ENCODE measurements at regions not wholly inside any gene's neighbourhood (a gene's known extent, or its start where the extent isn't known, plus 50 kb on each side); places are given as distances from the start of the nearest gene placed in this dataset.

DNA sequence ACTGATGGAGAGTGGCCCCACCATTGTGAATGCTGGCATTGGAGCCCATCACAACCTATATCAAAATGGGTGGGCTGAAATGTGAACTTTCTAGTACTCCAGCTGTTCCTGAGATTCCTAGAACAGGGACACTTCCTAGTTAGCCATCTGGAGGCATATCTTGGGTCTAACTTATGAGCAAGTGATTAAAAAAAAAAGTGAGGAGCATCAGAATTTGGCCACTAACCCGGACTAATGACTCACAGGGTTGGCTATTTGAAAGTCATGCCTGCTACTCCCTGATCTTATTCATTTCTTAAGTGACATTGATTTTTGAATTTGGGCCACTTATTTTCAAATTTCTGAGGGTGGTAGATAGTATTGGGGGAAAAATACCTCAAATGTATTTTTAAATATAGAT is 216.6 kb downstream of the HRH4 start:
- no peak overlapping the region for H3K27ac Mint-ChIP-seq (ENCODE audit: unreplicated experiment)
- TF ChIP-seq, protein P1, sequence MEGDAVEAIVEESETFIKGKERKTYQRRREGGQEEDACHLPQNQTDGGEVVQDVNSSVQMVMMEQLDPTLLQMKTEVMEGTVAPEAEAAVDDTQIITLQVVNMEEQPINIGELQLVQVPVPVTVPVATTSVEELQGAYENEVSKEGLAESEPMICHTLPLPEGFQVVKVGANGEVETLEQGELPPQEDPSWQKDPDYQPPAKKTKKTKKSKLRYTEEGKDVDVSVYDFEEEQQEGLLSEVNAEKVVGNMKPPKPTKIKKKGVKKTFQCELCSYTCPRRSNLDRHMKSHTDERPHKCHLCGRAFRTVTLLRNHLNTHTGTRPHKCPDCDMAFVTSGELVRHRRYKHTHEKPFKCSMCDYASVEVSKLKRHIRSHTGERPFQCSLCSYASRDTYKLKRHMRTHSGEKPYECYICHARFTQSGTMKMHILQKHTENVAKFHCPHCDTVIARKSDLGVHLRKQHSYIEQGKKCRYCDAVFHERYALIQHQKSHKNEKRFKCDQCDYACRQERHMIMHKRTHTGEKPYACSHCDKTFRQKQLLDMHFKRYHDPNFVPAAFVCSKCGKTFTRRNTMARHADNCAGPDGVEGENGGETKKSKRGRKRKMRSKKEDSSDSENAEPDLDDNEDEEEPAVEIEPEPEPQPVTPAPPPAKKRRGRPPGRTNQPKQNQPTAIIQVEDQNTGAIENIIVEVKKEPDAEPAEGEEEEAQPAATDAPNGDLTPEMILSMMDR (IDR thresholded peaks at IDR 0.05) = no peak
- H3K9me3 Mint-ChIP-seq (ENCODE audit: low read depth) = peaks cover 7% of the 10 kb centered on the region
- H3K4me3 Mint-ChIP-seq (ENCODE audit: unreplicated experiment) = no peak overlapping the region
- no peaks in the 10 kb centered on the region for H3K4me1 Mint-ChIP-seq (ENCODE audit: low read depth)
- no peak for DNase-seq (ENCODE audit: low spot score)
- peaks cover 25% of the 10 kb centered on the region for H3K27me3 Mint-ChIP-seq (ENCODE audit: low read depth)
- no peaks in the 10 kb centered on the region for H3K36me3 Mint-ChIP-seq (ENCODE audit: low read depth)

DNA sequence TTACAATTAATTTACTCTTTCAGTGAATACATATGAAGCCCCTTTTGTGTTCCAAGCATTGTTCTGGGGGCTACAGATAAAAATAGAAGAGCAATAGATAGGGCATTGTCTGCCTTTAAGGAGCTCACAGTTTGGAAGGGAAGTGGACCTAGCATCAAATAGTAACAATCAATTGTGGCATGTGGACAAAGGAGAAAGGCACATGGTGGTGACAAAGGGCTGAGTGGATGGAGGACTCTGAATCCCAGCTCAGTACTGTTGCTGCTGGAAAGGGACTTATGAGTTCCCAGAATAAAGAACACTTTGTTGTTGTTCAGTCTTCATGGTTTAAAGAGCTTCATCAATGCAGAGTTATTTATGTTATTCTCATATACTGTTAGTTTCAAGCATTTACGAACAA is 217.7 kb downstream of the HRH4 start:
- no peak for DNase-seq (ENCODE audit: low spot score)
- no peak overlapping the region for H3K4me3 Mint-ChIP-seq (ENCODE audit: unreplicated experiment)
- no peak overlapping the region for H3K27ac Mint-ChIP-seq (ENCODE audit: unreplicated experiment)
- H3K9me3 Mint-ChIP-seq (ENCODE audit: low read depth) = peaks cover 7% of the 10 kb centered on the region
- no peaks in the 10 kb centered on the region for H3K4me1 Mint-ChIP-seq (ENCODE audit: low read depth)
- TF ChIP-seq, protein P1 (IDR thresholded peaks at IDR 0.05) = no peak
- H3K36me3 Mint-ChIP-seq (ENCODE audit: low read depth) = no peaks in the 10 kb centered on the region
- peaks cover 25% of the 10 kb centered on the region for H3K27me3 Mint-ChIP-seq (ENCODE audit: low read depth)

DNA sequence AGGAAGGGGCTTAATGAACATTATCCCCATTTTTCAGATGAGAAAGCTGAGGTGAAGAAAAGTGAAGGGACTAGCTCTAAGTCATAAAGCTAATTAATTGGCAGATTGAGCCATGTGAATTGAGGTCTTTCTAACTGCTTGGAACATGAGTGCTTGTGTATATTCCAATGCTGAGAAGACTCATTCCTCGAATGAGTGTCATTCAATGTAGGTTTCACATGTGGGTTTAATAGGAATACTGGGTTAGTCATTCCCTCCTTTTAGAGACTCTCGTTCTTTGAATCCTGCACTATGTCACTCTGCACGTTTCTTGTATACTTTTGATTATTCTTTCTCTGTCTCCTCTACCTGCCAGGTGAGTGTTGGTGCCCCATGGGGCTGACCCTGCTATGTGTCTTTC is 218.2 kb downstream of the HRH4 start:
- TF ChIP-seq, protein P1 (IDR thresholded peaks at IDR 0.05) = no peak
- H3K4me3 Mint-ChIP-seq (ENCODE audit: unreplicated experiment) = no peak overlapping the region
- H3K4me1 Mint-ChIP-seq (ENCODE audit: low read depth) = no peaks in the 10 kb centered on the region
- DNase-seq (ENCODE audit: low spot score) = no peak
- H3K27ac Mint-ChIP-seq (ENCODE audit: unreplicated experiment) = no peak overlapping the region
- peaks cover 22% of the 10 kb centered on the region for H3K27me3 Mint-ChIP-seq (ENCODE audit: low read depth)
- no peaks in the 10 kb centered on the region for H3K36me3 Mint-ChIP-seq (ENCODE audit: low read depth)
- H3K9me3 Mint-ChIP-seq (ENCODE audit: low read depth) = peaks cover 7% of the 10 kb centered on the region

DNA sequence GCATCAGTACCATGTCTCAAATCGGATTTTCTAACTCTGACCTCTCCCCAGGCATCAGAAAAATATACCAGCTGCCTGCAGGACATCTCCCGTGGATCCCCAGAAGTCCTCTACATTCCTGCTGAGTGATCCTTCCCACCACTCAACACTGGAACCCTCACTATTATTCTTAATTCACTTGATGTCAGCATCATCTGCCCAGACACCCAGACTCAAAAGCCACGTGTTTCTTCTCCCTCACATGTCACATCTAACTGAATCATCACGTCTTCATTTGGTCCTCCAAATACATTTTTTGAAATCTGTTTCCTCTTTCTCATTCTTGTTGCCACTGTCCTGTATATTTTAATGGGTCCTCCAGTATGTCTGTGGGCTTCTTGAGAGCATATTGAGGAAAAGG is 218.6 kb downstream of the HRH4 start:
- Mint-ChIP-seq H3K9me3 (ENCODE audit: low read depth) (peaks cover 10% of the 10 kb centered on the region), H3K4me3 (ENCODE audit: unreplicated experiment) (no peak overlapping the region), H3K36me3 (ENCODE audit: low read depth) (no peaks in the 10 kb centered on the region), H3K27me3 (ENCODE audit: low read depth) (peaks cover 19% of the 10 kb centered on the region), H3K4me1 (ENCODE audit: low read depth) (no peaks in the 10 kb centered on the region), H3K27ac (ENCODE audit: unreplicated experiment) (no peak overlapping the region)
- TF ChIP-seq, protein P1 (IDR thresholded peaks at IDR 0.05) = no peak
- no peak for DNase-seq (ENCODE audit: low spot score)

DNA sequence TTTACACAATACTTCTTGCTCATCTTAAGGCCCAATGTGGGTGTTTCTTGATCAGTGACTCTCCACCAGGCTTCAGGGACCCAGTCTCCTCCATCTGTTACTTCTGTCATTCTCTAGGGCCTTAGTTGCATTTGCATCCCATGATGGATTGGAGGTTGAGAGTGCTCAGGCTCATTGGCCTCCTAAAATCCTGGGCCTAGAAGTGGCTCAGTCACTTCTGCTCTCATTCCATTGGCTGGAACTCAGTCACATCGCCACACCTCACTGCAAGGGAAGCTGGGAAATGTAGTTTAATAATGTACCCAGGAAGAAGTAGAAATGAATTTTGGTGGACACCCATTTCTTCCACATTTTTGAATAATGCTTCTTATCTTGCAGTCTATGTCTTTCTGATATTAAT is 223.5 kb downstream of the HRH4 start:
- no peak overlapping the region for H3K27ac Mint-ChIP-seq (ENCODE audit: unreplicated experiment)
- no peaks in the 10 kb centered on the region for H3K36me3 Mint-ChIP-seq (ENCODE audit: low read depth)
- H3K27me3 Mint-ChIP-seq (ENCODE audit: low read depth) = peaks cover 4% of the 10 kb centered on the region
- no peak overlapping the region for H3K4me3 Mint-ChIP-seq (ENCODE audit: unreplicated experiment)
- TF ChIP-seq, protein P1 (IDR thresholded peaks at IDR 0.05) = no peak
- peaks cover 10% of the 10 kb centered on the region for H3K9me3 Mint-ChIP-seq (ENCODE audit: low read depth)
- DNase-seq (ENCODE audit: low spot score) = no peak
- no peaks in the 10 kb centered on the region for H3K4me1 Mint-ChIP-seq (ENCODE audit: low read depth)

Measured in chondrocyte (in vitro differentiated cells).